GM21515 (cell line): ENCODE measurements at regions not wholly inside any gene's neighbourhood (a gene's known extent, or its start where the extent isn't known, plus 50 kb on each side); places are given as distances from the start of the nearest gene placed in this dataset.
"Not testable (repeated sequence)": the region's sequence is repeated elsewhere in the genome, so short reads cannot be mapped to it uniquely, and the experiment has no call there.

ENCODE experiments used
- ATAC-seq: cut with Tn5 transposase; IDR thresholded peaks from one replicate; pipeline ENCODE4 v1.9.1; 2021; ENCODE audit not compliant: unreplicated experiment

DNA sequence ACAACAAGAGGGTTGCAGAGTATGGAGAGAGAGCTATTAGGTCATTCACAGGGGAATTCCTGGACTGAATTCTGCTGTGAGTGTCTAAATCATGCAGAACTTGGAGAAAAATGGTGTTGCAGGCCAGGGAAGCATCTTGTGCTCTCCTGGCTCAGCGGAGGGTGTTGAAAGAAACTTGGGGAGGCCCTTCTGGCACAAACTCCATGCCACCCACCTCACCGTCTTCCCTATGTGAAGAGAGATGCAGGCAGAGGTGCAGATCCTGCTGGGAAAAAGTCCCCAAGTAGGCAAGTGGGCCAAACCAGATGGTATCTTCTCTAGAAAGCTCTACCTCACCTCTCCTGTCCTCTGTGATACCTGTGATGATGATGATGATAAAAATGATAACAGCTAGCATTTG is 604.3 kb upstream of the API5 start:
- no peak for ATAC-seq

DNA sequence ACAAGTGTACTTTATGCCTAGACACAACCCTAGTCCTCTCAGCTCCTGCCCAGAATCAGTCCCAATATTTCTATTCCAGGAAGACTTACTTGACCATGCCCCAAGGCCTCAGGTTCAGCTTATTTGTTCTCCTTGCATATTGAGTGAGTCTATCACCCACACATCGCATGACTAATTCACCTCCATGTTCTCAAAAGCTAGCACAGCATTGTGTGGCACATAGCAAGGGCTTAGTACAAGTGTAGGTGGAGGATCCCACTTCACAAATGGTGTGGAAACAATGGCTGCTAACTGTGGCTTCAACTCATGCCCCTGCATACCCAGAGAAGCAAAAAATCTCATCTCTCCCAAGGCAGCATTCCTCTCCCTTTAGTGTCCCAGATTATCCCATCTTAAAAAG is 602.6 kb upstream of the API5 start:
- ATAC-seq, result no peak

DNA sequence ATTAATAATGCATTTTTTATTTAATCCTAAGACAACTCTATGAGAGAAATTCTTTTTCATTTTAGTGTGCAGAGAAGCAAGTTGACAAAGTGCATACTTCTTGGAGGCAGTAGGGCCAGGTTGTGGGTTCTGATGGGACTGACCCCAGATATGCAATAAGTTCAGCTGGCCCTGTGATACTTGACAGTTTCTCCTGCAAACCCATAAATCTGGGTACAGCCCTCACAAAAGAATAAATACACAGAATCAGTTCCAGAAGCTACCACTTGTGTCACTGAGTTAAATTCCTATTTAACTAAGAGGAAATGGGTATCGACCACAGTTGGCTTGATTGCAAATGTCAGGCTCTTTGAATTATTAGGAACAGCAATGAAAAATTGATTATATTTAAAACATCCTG is 598.5 kb upstream of the API5 start:
- ATAC-seq, result no peak

DNA sequence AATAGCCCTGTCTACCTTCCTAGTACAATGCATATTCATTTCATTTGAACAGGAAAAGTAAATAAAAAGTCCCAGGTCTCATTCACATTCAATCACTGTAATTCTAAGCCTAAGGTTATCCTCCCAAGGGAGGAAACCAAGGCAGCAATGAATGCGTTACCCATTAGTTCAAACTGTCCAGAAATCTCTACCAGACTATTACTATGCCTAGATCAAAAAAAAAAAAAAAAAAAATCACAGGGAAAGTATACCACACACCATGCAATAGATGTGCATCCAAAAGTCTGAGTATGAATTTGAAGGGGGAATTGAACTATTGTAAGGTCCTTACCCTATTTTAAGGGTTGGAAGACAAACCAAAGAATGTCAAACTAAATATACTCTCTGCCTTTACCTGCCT is 598.0 kb upstream of the API5 start:
- no peak for ATAC-seq

DNA sequence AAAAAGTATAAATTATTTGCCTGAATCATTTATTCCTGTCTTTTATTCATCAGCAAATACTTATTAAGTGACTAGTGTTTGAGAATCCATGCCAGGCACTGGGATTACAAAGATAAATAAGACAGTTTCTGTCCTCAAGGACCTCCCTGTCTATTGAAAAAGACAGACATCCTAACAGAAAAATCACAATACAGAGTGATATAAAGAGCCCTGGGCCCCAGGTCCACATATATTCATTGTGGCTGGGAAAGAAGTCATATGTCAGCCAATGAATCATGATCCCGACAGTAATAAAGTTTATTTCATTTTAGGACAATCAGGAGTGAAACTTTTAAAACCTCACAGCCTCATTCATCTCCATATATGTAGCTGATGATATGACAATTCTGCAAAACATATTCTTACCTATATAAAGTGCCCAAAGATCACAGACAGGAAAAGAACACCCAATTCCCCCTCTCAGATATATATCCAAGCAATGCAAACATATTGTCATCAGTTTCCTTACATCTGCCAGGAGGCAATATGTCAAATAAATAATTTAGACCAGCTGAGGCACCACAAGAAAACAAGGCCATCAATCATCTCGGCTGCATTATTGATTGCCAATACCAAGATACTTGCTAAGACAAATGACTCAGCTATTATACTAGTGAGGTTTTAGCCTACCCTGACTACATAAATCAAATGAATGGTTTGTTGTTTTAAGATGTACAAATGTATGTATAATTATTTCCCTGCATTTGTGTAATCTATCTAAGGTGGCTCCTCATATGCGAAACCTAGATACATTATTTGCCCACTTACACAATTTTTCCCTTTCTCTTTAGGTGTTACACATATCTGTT is 590.9 kb upstream of the API5 start:
- ATAC-seq, result no peak

DNA sequence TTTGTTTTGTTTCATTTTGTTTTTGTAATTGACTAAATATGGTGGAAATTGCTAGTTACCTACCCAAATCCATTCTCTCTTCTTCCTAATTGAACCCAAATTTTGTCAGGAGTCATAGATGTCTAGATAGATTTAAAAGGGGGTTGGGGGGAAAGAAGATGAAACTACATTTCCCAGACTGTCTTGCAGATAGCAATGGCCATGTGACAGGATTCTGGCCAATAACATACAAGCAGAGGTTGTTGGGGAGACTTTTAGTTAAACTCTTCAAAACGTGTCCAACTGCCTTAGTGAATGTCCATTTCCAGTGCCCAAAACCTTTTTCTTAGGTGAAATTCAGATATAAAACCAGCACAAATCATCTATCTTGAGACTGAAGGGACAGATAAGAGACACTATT is 583.9 kb upstream of the API5 start:
- no peak for ATAC-seq

DNA sequence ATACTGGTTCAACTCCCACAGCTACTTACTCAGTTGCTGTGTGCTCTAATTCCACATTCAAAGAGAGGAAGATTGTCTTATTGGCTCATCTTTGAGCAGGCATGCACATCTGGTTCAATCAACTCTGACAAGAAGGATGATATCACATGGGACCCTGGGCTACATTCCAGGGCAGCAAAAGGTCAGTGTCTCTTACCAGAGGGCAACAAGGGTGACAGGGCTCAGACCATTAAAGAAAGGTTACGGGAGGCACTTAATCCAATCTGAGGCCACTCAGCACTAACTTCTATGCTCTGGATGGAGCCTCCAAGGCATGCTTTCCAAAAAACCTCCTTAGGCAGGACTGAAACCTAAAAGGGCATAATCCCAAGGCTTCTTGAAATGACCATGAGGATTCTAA is 549.4 kb upstream of the API5 start:
- no peak for ATAC-seq

DNA sequence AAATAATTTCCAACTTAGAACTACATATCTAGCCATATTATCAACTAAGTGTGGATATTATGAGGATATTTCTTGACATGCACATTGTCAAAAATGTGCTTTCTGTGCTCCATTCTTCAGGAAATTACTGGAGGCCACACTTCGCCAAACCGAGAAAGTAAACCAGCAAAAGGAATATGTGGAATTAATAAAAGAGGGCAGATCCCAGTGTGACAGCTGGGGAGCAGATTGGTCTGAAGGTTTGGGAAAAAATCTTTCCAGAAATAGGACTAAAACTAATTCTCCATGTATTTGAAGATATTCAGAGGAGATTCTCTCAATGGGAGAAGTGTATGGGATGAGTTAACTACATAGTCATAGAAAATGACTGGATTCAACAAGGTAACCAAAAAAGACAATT is 546.9 kb upstream of the API5 start:
- ATAC-seq, result no peak

DNA sequence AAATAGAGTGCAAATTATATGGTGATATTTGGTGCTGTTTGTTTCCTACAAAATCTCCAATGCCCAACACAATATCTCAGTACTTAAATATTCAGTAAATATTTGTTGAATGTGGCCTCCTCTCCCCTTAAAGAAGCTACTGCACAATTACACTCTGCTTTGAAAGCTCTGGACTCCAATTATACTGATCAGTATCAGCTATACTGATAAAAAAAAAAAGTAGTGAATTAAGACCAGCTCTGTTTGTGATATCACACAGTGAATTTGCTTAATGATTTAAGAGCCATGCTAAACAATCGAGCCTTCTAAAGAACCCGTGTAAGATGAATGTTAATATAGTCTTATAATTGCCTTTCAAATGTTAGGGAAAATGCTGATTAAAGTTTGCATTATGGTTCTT is 543.2 kb upstream of the API5 start:
- no peak for ATAC-seq

DNA sequence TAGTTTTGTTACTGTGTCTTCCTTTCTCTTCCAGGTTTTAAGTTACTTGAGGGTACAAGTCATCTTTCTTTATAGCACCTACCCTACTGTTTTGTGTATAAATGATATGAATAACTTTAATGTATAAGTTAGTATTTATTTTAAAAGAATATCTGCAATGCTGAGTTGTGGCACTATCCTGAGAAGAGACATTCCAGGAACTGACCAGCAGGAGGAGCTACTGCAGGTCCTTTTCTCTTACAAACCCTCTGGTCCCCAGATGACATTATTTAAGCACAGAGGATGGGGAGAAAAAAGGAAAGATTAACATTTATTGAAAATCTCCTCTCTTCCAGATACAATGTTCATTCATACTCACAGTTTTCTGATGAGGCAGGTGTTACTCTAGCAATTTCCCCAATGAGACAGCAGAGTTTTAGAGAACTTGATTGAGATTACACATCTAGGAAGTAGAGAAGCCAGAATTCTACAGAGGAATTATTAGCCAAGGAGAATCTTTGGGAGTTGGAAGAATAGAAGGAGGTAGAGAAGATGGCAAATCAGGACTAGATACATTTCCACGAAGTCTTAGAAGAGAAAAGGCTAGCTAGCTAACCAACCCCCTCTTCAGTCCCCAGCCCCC is 541.2 kb upstream of the API5 start:
- ATAC-seq, result no peak

DNA sequence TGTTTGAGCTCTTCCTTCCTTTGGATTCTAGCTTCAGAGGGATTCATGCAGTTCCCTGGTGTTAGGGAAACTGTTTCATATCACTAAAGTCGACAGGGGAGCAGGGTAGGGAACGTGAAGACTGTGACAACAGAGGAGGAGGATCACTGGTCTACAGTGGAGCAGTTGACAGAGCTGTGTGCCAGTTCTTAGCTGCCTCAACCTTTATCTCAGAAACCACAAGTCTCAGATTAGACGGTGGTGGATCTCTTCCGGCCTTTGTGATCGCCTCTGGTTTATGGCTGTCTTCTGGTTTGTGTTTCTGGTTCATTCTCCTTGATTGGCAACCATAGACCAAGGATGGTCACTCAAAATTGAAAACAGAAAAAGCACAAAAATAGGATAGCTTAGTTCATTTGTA is 538.9 kb upstream of the API5 start:
- no peak for ATAC-seq

DNA sequence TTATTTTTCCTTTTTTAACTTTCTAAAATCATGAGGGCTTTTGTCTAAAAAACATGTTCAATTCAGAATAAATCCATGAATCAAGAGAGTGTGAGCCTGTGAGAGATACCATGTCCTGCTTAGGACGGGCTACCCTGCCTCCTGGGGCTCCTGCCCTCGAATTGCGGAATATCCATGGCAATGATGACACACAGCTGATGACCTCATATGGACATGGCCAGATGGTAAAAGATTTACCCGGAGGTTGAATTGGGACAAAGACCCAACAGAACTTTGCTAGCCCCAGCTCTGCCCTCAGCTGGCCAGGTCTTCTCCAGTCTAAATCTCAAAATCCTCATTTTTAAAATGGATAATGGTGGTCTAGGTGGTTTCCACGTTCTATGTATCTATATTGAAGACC is 538.1 kb upstream of the API5 start:
- no peak for ATAC-seq

DNA sequence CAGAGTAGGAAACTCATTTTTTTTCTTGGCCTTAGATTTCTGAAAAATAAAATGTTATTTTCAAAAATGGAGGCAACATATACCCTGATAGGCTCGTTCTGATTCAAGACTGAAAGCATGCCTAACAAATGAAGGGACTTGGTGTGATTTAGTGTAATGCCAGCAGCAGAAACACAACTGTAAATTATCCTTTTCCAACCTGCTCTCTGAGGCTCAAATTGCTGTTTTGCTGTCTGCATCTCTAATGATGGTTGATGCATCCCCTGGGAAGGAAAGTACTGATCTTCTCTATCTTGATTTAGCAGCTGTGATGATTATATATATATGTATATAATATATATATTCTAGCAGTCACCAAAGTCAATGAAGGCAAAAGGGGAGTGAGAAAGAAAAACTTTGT is 537.2 kb upstream of the API5 start:
- ATAC-seq, result no peak

DNA sequence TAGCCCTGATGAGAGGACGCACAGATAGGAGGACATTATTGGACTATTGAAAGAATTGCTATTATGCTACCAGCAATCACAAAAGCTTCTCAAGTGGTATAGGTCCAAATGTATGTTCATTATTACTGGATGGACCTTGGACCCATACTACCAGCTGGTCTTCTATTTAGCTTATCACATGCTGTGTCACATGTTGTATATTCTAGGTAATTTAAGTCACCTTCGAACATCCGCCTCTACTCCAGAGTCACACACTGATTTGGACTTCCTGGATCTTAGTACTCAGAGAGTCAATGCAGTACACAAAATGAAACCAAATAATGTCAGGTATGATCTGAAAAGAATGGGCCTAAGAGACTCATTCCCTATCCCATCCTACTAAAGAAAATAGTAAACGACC is 534.0 kb upstream of the API5 start:
- ATAC-seq, result no peak

DNA sequence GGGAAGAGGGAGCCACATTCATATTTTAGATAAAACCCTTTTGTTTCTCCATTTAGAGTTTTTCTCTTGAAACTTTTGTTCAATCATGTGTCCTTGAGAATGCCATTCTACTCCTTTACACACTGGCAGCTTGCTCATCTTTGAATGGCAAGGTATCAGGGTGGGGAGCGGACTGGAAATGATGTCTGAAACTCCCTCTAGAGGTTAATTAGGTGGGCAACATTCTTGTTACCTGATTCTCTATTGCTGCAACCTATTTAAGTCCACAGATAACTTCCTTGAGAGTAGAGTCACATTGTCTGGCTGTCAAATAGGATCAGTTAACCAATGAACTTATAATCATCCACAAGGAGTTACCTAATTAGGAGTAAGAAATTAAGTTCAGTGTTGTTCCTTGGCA is 533.6 kb upstream of the API5 start:
- ATAC-seq, result no peak

DNA sequence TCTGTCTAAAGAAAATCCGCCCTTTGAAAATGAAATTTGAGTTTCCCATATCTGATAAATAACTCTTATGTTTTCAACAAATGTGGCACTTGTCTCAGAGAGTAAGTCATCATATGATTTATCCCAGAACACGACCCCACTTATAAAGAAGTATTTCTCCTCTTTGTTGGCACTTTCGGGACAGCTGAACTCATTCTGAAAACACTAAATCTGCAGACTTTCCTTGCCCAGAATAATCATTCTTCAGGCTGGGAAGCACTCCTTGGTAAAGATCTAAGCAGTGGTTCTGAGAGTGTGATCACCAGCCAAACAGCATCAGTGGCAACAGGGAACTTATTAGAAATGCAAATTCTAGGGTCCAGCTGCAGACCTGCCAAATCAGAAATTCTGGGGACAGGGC is 532.2 kb upstream of the API5 start:
- no peak for ATAC-seq

DNA sequence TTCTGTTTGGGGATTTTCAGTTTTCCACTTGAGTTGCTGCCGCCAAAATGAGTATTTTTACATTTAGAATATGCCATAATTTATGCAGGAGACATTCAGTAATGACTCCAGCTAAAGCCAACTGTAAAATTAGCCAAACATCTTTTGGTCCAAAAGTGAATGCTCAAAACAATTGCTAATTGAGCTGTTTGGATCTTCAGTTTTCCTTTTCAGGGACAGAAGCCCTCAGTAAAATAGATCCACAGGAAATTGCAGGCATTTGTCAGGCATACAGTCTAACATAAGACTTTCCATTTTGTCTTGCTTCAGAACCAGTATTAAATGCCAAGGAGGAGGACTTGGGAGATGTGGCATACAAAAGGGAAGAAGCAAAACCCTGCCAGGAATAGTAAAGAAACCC is 524.8 kb upstream of the API5 start:
- no peak for ATAC-seq

DNA sequence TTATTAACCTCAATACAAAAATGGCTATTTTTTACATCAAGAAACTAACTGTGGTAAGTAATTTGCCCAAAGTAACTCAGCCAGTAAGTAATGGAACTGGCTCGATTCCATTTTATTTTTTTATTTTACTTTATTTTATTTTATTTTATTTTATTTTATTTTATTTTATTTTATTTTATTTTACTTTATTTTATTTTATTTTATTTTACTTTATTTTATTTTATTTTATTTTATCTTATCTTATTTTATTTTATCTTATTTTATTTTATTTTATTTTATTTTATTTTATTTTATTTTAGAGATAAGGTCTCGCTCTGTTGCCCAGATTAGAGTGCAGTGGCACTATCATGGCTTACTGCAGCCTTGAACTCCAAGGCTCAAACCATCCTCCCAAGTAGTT is 516.3 kb upstream of the API5 start:
- not testable (repeated sequence) for ATAC-seq

DNA sequence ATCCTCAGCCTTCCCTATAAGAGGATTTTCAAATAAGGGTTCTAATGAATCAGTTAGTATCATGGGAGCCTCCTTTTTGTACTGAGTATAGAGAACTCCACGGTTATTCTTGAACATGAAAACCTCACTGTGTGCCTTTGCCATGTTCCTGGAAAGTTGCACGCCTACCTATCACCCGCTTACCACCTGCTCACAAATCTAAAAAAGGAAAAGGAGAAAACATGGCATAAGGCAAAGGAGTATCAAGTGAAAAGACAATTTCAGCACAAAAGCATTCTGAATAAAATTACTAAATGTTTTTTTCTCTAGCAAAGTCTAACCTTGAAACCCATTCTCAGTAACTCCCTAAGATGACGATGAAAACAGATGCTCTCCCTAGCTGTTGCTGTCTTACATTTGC is 511.8 kb upstream of the API5 start:
- ATAC-seq, result no peak

DNA sequence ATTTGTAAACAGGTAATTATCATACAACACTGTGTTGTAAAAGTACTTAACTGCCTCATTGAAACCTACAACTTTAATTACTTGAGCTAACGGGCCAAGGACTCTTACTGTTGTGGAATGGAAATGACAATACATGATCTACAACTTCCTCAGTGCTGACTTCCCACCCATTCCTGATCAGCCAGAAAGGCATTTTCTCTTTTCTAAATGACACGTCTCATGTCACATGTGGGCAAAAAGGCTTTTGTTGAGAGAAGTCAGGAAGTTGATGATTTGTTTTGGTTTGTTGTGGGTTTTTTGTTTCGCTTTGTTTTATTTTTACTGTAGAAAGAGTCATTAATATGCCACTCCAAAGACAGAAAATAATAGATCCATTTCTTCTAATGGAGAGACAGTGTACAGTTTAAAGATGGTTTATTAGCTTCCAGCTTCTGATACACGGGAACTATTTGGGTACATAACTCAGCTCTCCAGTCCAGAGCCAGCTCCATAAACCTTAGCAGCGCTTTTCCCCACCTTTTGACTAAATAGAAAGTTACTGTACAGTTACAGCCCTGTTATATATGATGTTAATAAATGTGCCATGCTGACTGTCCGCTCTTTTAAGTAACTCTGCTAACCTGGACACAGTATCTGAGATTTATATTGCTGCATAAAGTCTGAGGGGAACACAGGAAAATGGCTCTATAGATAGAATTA is 509.4 kb upstream of the API5 start:
- no peak for ATAC-seq

DNA sequence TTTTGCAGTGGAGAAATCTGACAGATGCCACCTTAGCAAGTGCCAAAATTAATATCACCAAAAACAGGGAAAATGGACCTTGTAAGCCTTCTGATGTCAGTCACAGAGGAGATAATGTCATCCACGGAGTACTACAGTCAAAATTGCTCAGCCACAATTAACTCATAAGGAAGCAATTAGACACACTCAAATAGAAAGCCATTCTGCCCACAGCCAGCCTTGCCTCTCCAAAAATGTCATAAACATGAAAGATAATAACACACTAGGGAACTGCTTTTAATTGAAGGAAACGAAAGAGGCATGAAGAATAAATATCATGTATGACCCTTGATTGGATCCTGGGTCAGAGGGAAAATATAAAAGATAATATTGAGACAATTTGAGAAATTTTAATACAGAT is 505.6 kb upstream of the API5 start:
- ATAC-seq, result no peak

DNA sequence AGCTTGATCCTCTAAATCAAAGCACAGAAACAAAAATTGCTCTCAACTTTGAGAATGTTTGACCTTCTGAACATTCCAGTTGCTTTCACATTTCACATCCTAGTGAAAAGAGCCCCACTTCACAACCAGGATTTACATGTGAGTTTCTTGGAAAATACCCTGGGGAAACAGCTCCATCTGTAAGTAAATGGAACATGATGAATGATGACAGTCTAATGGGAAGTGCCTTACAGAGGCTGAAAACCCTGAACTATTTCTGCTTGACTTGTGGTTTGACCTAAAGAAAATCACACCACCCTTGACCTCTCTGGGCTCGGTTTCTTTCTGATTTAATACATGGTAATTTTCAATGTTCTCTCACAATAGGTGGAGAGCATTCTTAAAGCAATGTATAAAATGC is 499.4 kb upstream of the API5 start:
- no peak for ATAC-seq
